GM23338 (cell line): ENCODE measurements at regions not wholly inside any gene's neighbourhood (a gene's known extent, or its start where the extent isn't known, plus 50 kb on each side); places are given as distances from the start of the nearest gene placed in this dataset.

ENCODE experiments used
- ATAC-seq: fragments of 200-7000 bp; cut with Tn5 transposase; 3 replicates; pipeline ENCODE4 v1.9.1; 2020
- DNase-seq: peaks from one replicate; pipeline ENCODE4 v3.0.0-alpha.2; 2015; ENCODE audit warnings: low spot score
- H2AFZ ChIP-seq: fragments of 200-600 bp; sonication (generic); 2 replicates; pipeline ENCODE4 v1.8.0; 2016; ENCODE audit warnings: antibody characterized with exemption, mild to moderate bottlenecking, moderate library complexity
- H3F3A ChIP-seq: fragments of 200-600 bp; sonication (generic); replicated peaks from 2 replicates; pipeline ENCODE4 v1.8.0; 2017; ENCODE audit warnings: antibody characterized with exemption, mixed run types, low read depth
- H3K27ac ChIP-seq: fragments of 200-600 bp; sonication (generic); 2 replicates; pipeline ENCODE4 v1.6.1; 2016; ENCODE audit warnings: low read depth
- H3K27me3 ChIP-seq: fragments of 200-600 bp; sonication (generic); 2 replicates; pipeline ENCODE4 v1.8.0; 2016; ENCODE audit warnings: mild to moderate bottlenecking, mixed run types, moderate library complexity; ENCODE audit not compliant: insufficient read depth
- H3K36me3 ChIP-seq: fragments of 200-600 bp; sonication (generic); 2 replicates; pipeline ENCODE4 v1.8.0; 2016; ENCODE audit warnings: mild to moderate bottlenecking; ENCODE audit not compliant: insufficient read depth
- H3K4me1 ChIP-seq: fragments of 200-600 bp; sonication (generic); 2 replicates; pipeline ENCODE4 v1.8.0; 2016; ENCODE audit warnings: mild to moderate bottlenecking, moderate library complexity; ENCODE audit not compliant: insufficient read depth
- H3K4me2 ChIP-seq: fragments of 200-600 bp; sonication (generic); 2 replicates; pipeline ENCODE4 v1.7.1; 2017; ENCODE audit warnings: mixed run types
- H3K4me3 ChIP-seq: fragments of 200-600 bp; sonication (generic); 2 replicates; pipeline ENCODE4 v1.6.1; 2016; ENCODE audit warnings: mixed run types
- H3K79me2 ChIP-seq: fragments of 200-600 bp; sonication (generic); replicated peaks from 2 replicates; pipeline ENCODE4 v1.8.0; 2017; ENCODE audit warnings: mild to moderate bottlenecking; ENCODE audit not compliant: insufficient read depth
- H3K9me2 ChIP-seq: fragments of 200-600 bp; sonication (generic); 2 replicates; pipeline ENCODE4 v1.8.0; 2017; ENCODE audit not compliant: insufficient read depth
- H4K20me1 ChIP-seq: fragments of 200-600 bp; sonication (generic); replicated peaks from 2 replicates; pipeline ENCODE4 v1.8.0; 2017; ENCODE audit warnings: mild to moderate bottlenecking; ENCODE audit not compliant: insufficient read depth
- H3K27ac Mint-ChIP-seq: 2 replicates; pipeline ENCODE4 v1.8.0; 2020; ENCODE audit warnings: inconsistent platforms, mild to moderate bottlenecking, moderate library complexity, mixed read lengths
- H3K27me3 Mint-ChIP-seq: 3 replicates; pipeline ENCODE4 v1.8.0; 2022; ENCODE audit warnings: low read depth, mild to moderate bottlenecking, moderate library complexity, mixed read lengths, inconsistent platforms; ENCODE audit not compliant: insufficient read depth, poor library complexity
- H3K36me3 Mint-ChIP-seq: 3 replicates; pipeline ENCODE4 v1.8.0; 2021; ENCODE audit warnings: low read depth, mild to moderate bottlenecking, inconsistent platforms, moderate library complexity, mixed read lengths
- H3K4me1 Mint-ChIP-seq: 3 replicates; pipeline ENCODE4 v1.8.0; 2020; ENCODE audit warnings: mild to moderate bottlenecking, inconsistent platforms, mixed read lengths
- H3K4me3 Mint-ChIP-seq: 3 replicates; pipeline ENCODE4 v1.8.0; 2021; ENCODE audit warnings: moderate library complexity, mild to moderate bottlenecking, inconsistent platforms, mixed read lengths
- H3K9me3 Mint-ChIP-seq: 3 replicates; pipeline ENCODE4 v1.8.0; 2020; ENCODE audit warnings: moderate library complexity, mild to moderate bottlenecking, inconsistent platforms, mixed read lengths
- CREB1 ChIP-seq: fragments of 250-450 bp; sonication (Bioruptor Pico); IDR thresholded peaks from 2 replicates; pipeline ENCODE4 v1.5.0; 2020; ENCODE audit warnings: low read depth, mild to moderate bottlenecking, moderate library complexity
- EZH2 ChIP-seq: fragments of 200-600 bp; sonication (generic); IDR thresholded peaks from one replicate; pipeline ENCODE4 v1.8.0; 2017; ENCODE audit warnings: antibody characterized with exemption, mild to moderate bottlenecking, low read depth; ENCODE audit not compliant: unreplicated experiment
- EZH2phosphoT487 ChIP-seq: fragments of 200-600 bp; sonication (generic); IDR thresholded peaks from one replicate; pipeline ENCODE4 v1.8.1; 2018; ENCODE audit warnings: antibody characterized with exemption; ENCODE audit not compliant: unreplicated experiment
- NANOG ChIP-seq: IDR thresholded peaks from 2 replicates; pipeline ENCODE4 v1.6.1; 2016; ENCODE audit warnings: antibody characterized with exemption, borderline replicate concordance
- POLR2AphosphoS5 ChIP-seq: IDR thresholded peaks from 2 replicates; pipeline ENCODE4 v1.6.1; 2016; ENCODE audit warnings: antibody characterized with exemption, low read depth
- STAT1 ChIP-seq: IDR thresholded peaks from one replicate; pipeline ENCODE4 v1.6.1; 2016; ENCODE audit warnings: antibody characterized with exemption; ENCODE audit not compliant: unreplicated experiment
- ZNF114 ChIP-seq: fragments of 250-450 bp; sonication (Bioruptor Pico); IDR thresholded peaks from 2 replicates; pipeline ENCODE4 v1.5.0; 2020; ENCODE audit warnings: mild to moderate bottlenecking, moderate library complexity
- ZNF331 ChIP-seq: fragments of 250-450 bp; sonication (Bioruptor Pico); IDR thresholded peaks from 2 replicates; pipeline ENCODE4 v1.5.0; 2020; ENCODE audit warnings: low read depth, mild to moderate bottlenecking, moderate library complexity
- TF ChIP-seq, protein P1 (sequence below): IDR thresholded peaks from 2 replicates; pipeline ENCODE4 v1.6.1; 2016; ENCODE audit warnings: antibody characterized with exemption
- TF ChIP-seq, protein P2 (sequence below), 2 experiments: fragments of 200-600 bp in 1 of 2; sonication (generic) in 1 of 2; conservative IDR thresholded peaks; 2 replicates each; pipeline versions ENCODE4 v1.5.1 to v1.6.1; 2016 to 2017; ENCODE audit warnings: antibody characterized with exemption in 2 of 2, low read depth in 2 of 2, mild to moderate bottlenecking in 2 of 2, moderate library complexity in 1 of 2
- TF ChIP-seq, protein P3 (sequence below): fragments of 250-450 bp; sonication (Bioruptor Pico); IDR thresholded peaks from 2 replicates; pipeline ENCODE4 v1.5.0; 2020; ENCODE audit warnings: mild to moderate bottlenecking, moderate library complexity

DNA sequence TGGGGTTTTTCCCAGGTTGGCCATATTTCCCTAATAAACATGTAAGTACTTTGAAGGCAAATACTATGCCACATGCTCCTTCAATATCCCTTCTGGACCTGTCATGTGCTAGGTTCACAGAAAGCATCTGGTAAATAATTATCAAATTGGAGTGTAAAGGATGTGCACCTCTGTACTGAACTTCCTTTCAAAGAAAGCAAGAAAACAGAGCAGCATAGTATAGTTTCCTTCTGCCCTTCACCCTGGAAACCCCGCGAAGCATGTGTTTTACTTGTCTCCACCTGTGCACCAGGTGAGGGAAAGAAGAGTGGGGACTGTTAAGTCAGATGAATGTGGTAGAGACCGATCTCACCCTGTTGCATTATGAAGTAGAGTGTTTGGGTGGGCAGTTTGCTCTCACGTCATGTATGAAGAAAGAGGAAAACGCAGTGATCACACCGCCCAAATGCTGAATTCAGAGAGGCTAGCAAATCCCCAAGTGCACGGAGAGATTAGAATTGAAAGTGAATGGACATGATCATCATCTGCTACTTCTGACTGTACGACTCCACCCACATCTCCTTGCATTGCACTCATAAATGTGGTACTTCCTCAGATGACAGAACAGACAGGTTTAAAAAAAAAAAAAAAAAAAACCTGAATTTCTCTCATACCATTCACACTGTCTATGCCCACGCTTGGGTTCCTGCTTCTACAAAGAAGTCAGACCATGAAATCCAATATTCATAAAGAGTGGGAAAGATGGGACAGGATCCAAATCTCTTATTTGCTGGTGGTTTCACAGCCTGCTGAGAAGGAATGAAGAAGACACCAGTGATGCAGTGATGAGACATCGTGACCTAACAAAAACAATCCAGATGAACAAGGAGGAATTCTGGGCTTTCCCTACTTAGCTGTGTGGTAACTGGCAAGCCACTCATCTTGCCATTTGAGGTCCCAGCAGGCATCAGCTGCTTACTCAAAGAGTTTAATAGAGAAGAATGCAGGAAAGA is 448.6 kb downstream of the BCL11A start (continued):
- TF ChIP-seq ZNF331 (no peak), EZH2phosphoT487 (no peak), NANOG (no peak)

DNA sequence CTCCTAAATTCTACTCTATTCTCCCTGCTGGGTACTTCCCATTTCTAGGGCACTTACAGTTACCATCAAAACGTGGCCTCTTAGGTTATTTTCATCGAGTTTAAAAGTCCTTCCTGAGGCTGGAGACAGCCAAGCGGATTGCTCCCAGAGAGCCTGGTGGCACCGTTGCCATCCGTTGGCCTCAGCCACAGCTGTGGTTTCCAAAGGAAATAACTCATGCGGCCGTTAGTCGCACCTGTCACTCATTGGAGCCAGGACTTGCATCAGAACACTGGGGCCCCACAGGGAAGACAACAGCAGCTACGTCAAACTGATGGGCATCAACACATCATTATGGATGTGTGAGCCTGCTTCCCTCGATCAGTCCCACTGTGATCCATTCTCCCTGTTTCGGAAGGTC is 453.4 kb downstream of the BCL11A start:
- H3K27me3 ChIP-seq: no peaks in the 10 kb centered on the region
- peaks cover 4% of the 10 kb centered on the region for H3K27me3 Mint-ChIP-seq
- no peaks in the 10 kb centered on the region for H4K20me1 ChIP-seq
- TF ChIP-seq CREB1 (CRISPR knock-in tag) (no peak), EZH2phosphoT487 (no peak), EZH2 (no peak), POLR2AphosphoS5 (no peak), NANOG (no peak), STAT1 (no peak), ZNF114 (CRISPR knock-in tag) (no peak)
- TF ChIP-seq, protein P1, sequence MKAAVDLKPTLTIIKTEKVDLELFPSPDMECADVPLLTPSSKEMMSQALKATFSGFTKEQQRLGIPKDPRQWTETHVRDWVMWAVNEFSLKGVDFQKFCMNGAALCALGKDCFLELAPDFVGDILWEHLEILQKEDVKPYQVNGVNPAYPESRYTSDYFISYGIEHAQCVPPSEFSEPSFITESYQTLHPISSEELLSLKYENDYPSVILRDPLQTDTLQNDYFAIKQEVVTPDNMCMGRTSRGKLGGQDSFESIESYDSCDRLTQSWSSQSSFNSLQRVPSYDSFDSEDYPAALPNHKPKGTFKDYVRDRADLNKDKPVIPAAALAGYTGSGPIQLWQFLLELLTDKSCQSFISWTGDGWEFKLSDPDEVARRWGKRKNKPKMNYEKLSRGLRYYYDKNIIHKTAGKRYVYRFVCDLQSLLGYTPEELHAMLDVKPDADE: no peak
- TF ChIP-seq, protein P2, sequence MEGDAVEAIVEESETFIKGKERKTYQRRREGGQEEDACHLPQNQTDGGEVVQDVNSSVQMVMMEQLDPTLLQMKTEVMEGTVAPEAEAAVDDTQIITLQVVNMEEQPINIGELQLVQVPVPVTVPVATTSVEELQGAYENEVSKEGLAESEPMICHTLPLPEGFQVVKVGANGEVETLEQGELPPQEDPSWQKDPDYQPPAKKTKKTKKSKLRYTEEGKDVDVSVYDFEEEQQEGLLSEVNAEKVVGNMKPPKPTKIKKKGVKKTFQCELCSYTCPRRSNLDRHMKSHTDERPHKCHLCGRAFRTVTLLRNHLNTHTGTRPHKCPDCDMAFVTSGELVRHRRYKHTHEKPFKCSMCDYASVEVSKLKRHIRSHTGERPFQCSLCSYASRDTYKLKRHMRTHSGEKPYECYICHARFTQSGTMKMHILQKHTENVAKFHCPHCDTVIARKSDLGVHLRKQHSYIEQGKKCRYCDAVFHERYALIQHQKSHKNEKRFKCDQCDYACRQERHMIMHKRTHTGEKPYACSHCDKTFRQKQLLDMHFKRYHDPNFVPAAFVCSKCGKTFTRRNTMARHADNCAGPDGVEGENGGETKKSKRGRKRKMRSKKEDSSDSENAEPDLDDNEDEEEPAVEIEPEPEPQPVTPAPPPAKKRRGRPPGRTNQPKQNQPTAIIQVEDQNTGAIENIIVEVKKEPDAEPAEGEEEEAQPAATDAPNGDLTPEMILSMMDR (conservative IDR thresholded peaks at IDR 0.05; ENCODE audit: low read depth in 2 of 2): no peak
- TF ChIP-seq, protein P3, sequence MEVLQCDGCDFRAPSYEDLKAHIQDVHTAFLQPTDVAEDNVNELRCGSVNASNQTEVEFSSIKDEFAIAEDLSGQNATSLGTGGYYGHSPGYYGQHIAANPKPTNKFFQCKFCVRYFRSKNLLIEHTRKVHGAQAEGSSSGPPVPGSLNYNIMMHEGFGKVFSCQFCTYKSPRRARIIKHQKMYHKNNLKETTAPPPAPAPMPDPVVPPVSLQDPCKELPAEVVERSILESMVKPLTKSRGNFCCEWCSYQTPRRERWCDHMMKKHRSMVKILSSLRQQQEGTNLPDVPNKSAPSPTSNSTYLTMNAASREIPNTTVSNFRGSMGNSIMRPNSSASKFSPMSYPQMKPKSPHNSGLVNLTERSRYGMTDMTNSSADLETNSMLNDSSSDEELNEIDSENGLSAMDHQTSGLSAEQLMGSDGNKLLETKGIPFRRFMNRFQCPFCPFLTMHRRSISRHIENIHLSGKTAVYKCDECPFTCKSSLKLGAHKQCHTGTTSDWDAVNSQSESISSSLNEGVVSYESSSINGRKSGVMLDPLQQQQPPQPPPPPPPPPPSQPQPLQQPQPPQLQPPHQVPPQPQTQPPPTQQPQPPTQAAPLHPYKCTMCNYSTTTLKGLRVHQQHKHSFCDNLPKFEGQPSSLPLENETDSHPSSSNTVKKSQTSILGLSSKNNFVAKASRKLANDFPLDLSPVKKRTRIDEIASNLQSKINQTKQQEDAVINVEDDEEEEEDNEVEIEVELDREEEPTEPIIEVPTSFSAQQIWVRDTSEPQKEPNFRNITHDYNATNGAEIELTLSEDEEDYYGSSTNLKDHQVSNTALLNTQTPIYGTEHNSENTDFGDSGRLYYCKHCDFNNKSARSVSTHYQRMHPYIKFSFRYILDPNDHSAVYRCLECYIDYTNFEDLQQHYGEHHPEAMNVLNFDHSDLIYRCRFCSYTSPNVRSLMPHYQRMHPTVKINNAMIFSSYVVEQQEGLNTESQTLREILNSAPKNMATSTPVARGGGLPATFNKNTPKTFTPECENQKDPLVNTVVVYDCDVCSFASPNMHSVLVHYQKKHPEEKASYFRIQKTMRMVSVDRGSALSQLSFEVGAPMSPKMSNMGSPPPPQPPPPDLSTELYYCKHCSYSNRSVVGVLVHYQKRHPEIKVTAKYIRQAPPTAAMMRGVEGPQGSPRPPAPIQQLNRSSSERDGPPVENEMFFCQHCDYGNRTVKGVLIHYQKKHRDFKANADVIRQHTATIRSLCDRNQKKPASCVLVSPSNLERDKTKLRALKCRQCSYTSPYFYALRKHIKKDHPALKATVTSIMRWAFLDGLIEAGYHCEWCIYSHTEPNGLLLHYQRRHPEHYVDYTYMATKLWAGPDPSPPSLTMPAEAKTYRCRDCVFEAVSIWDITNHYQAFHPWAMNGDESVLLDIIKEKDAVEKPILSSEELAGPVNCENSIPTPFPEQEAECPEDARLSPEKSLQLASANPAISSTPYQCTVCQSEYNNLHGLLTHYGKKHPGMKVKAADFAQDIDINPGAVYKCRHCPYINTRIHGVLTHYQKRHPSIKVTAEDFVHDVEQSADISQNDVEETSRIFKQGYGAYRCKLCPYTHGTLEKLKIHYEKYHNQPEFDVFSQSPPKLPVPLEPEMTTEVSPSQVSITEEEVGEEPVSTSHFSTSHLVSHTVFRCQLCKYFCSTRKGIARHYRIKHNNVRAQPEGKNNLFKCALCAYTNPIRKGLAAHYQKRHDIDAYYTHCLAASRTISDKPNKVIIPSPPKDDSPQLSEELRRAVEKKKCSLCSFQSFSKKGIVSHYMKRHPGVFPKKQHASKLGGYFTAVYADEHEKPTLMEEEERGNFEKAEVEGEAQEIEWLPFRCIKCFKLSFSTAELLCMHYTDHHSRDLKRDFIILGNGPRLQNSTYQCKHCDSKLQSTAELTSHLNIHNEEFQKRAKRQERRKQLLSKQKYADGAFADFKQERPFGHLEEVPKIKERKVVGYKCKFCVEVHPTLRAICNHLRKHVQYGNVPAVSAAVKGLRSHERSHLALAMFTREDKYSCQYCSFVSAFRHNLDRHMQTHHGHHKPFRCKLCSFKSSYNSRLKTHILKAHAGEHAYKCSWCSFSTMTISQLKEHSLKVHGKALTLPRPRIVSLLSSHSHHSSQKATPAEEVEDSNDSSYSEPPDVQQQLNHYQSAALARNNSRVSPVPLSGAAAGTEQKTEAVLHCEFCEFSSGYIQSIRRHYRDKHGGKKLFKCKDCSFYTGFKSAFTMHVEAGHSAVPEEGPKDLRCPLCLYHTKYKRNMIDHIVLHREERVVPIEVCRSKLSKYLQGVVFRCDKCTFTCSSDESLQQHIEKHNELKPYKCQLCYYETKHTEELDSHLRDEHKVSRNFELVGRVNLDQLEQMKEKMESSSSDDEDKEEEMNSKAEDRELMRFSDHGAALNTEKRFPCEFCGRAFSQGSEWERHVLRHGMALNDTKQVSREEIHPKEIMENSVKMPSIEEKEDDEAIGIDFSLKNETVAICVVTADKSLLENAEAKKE: no peak

More for the DNA sequence above, 453.4 kb downstream of the BCL11A start:
- no peak overlapping the region for H3K27ac ChIP-seq
- H3K4me3 ChIP-seq: no peak overlapping the region
- no peaks in the 10 kb centered on the region for H3F3A ChIP-seq
- no peak for ATAC-seq
- no peak for DNase-seq
- H3K9me2 ChIP-seq: peaks cover 26% of the 10 kb centered on the region
- H3K79me2 ChIP-seq: no peaks in the 10 kb centered on the region
- H3K4me1 Mint-ChIP-seq: peaks cover 3% of the 10 kb centered on the region; the same call in 2 of the 3 replicates
- no peak overlapping the region for H3K27ac Mint-ChIP-seq
- H3K4me1 ChIP-seq: peaks cover 4% of the 10 kb centered on the region; the same call in 1 of the 2 replicates
- no peaks in the 10 kb centered on the region for H3K9me3 Mint-ChIP-seq
- no peaks in the 10 kb centered on the region for H3K36me3 ChIP-seq
- H3K36me3 Mint-ChIP-seq: no peaks in the 10 kb centered on the region
- H3K4me3 Mint-ChIP-seq: no peak overlapping the region
- H2AFZ ChIP-seq: no peak overlapping the region
- H3K4me2 ChIP-seq: no peak overlapping the region
